Psoas muscle (tissue), 7 donors: ENCODE measurements at regions not wholly inside any gene's neighbourhood (a gene's known extent, or its start where the extent isn't known, plus 50 kb on each side); places are given as distances from the start of the nearest gene placed in this dataset.

Experiments used
- ATAC-seq, 4 donors: fragments of 200-7000 bp; cut with Tn5 transposase; one replicate each; pipeline ENCODE4 v1.9.1; 2020; ENCODE audit warnings: moderate library complexity in 3 of 4, mild to moderate bottlenecking in 2 of 4
- DNase-seq, 2 donors: peaks; one replicate each; pipeline ENCODE4 v3.0.0-alpha.2; 2020
- H3K27ac ChIP-seq: fragments of 200-600 bp; one replicate; pipeline ENCODE4 v1.8.0; 2022
- H3K27me3 ChIP-seq, 3 donors: fragments of 200-600 bp in 1 of 3; one replicate each; pipeline versions ENCODE4 v1.6.1 to v1.8.0; 2013 to 2022; ENCODE audit warnings: low read length in 2 of 3, mild to moderate bottlenecking in 2 of 3, moderate library complexity in 1 of 3; ENCODE audit not compliant: insufficient read depth in 3 of 3
- H3K36me3 ChIP-seq, 2 donors: fragments of 200-600 bp in 1 of 2; one replicate each; pipeline versions ENCODE4 v1.6.1 to v1.8.0; 2013 to 2022; ENCODE audit warnings: low read depth in 1 of 2, mild to moderate bottlenecking in 1 of 2, moderate library complexity in 1 of 2; ENCODE audit not compliant: insufficient read depth in 1 of 2
- H3K4me1 ChIP-seq: fragments of 200-600 bp; one replicate; pipeline ENCODE4 v1.8.0; 2022
- H3K4me3 ChIP-seq: fragments of 200-600 bp; one replicate; pipeline ENCODE4 v1.8.0; 2022; ENCODE audit warnings: mild to moderate bottlenecking
- H3K9me3 ChIP-seq: fragments of 200-600 bp; one replicate; pipeline ENCODE4 v1.8.0; 2022
- CTCF ChIP-seq: fragments of 200-600 bp; IDR thresholded peaks from one replicate; pipeline ENCODE4 v1.8.0; 2022; ENCODE audit warnings: antibody characterized with exemption
- WGBS, 3 donors: extraction: QIAGEN DNeasy Blood & Tissue Kit; methylation state at CpG; one replicate each; pipeline versions ENCODE4 v1.1.6 to v1.1.7; 2013; 5-methylcytosine and 5-hydroxymethylcytosine counted together
- intact Hi-C, 2 donors: fragments of 100-400 bp; cut with DNase I; formaldehyde crosslinking; loops; one replicate each; pipeline versions ENCODE4 v1.11.0 to v1.14.2; 2022
- donor health status: healthy with polysubstance abuse.
- donor health status: DM: no; HTN: no; CAD: no; lungs with moderate emphysema.
- donor health status: Bipolar disorder and iron deficiency.
- donor health status: healthy.
- donor health status: DM: yes; HTN: yes; CAD: no.
- donor health status: DM: no; HTN: no; CAD: no.
- donor health status: DM: yes; HTN: yes; CAD: no.

GRCh38 chr2:160870729-160871465 is 289.3 kb upstream of the TANK start:
- Histone ChIP-seq H3K9me3 (no peaks in the 10 kb centered on the region), H3K4me3 (no peak overlapping the region), H3K4me1 (no peaks in the 10 kb centered on the region), H3K27me3 (peaks cover 0 to 3% (median 0%) of the 10 kb centered on the region in 3 donors), H3K36me3 (no peaks in the 10 kb centered on the region), H3K27ac (peak overlapping the region; percentile 2)
- 46 to 54% (median 47%) methylated on average over 6 of the region's 6 CpGs for WGBS, 3 donors
- TF ChIP-seq CTCF = no peak
- DNase-seq (peak in 1 of 2 donors; percentile 54), ATAC-seq (peak in 2 of 4 donors; percentile 21 to 50)
- intact Hi-C loops = no loop called here

- Histone ChIP-seq H3K9me3 (no peaks in the 10 kb centered on the region), H3K4me3 (no peak overlapping the region), H3K4me1 (no peaks in the 10 kb centered on the region), H3K27ac (no peak overlapping the region), H3K36me3 (no peaks in the 10 kb centered on the region), H3K27me3 (no peaks in the 10 kb centered on the region)
- ATAC-seq (no peak), DNase-seq (no peak)
- no peak for TF ChIP-seq CTCF
- intact Hi-C loops = no loop called here
- WGBS, 3 donors = 96 to 99% (median 98%) methylated on average over 7 of the region's 7 CpGs
Observed at GRCh38 chr2:160871953-160872352, 288.3 kb upstream of the TANK start.

- ATAC-seq (no peak), DNase-seq (no peak)
- no peak for TF ChIP-seq CTCF
- Histone ChIP-seq H3K27me3 (no peaks in the 10 kb centered on the region), H3K4me1 (no peaks in the 10 kb centered on the region), H3K36me3 (no peaks in the 10 kb centered on the region), H3K9me3 (no peaks in the 10 kb centered on the region), H3K4me3 (no peak overlapping the region), H3K27ac (no peak overlapping the region)
- intact Hi-C loops = no loop called here
- 87 to 93% (median 91%) methylated on average over 2 of the region's 2 CpGs for WGBS, 3 donors
Observed at GRCh38 chr2:160876029-160876428, 284.2 kb upstream of the TANK start.

GRCh38 chr2:160876765-160877164 is 283.5 kb upstream of the TANK start:
- no peak for TF ChIP-seq CTCF
- no peak for DNase-seq
- intact Hi-C loops = no loop called here
- ATAC-seq = no peak
- Histone ChIP-seq H3K9me3 (no peaks in the 10 kb centered on the region), H3K27me3 (no peaks in the 10 kb centered on the region), H3K27ac (no peak overlapping the region), H3K4me3 (no peak overlapping the region), H3K4me1 (no peaks in the 10 kb centered on the region), H3K36me3 (no peaks in the 10 kb centered on the region)
- 74 to 83% (median 76%) methylated on average over 3 of the region's 3 CpGs for WGBS, 3 donors

- ATAC-seq (no peak), DNase-seq (no peak)
- Histone ChIP-seq H3K9me3 (no peaks in the 10 kb centered on the region), H3K27me3 (no peaks in the 10 kb centered on the region), H3K36me3 (no peaks in the 10 kb centered on the region), H3K4me3 (no peak overlapping the region), H3K4me1 (no peaks in the 10 kb centered on the region), H3K27ac (no peak overlapping the region)
- intact Hi-C loops = no loop called here
- TF ChIP-seq CTCF = no peak
Observed at GRCh38 chr2:160878618-160879017, 281.6 kb upstream of the TANK start.
